ENCODE measurements at regions not wholly inside any gene's neighbourhood (a gene's known extent, or its start where the extent isn't known, plus 50 kb on each side); places are given as distances from the start of the nearest gene placed in this dataset.

DNA sequence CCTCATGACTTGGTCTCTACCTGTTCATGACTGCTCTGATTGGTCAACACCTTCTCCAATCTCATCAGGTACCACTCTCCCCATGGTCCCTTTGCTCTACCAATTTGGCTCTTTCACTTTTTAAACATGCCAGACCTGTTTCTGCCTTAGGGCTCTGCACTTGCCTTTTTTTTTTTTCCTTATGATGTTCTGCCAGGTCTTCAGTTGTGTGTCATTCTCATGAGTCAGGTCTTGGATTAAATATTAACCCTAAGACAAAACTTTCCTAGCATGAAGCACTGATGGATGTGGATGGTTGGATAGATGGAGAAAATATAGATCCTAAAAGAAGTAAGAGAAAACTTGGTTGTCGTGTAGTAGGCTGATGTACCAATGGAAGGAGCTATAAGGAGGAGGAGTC, 219.3 kb downstream of the TTC32 start:
- H3K4me3 ChIP-seq (ENCODE audit: low read depth, low read length) = no peak overlapping the region
- TF ChIP-seq, protein P1, sequence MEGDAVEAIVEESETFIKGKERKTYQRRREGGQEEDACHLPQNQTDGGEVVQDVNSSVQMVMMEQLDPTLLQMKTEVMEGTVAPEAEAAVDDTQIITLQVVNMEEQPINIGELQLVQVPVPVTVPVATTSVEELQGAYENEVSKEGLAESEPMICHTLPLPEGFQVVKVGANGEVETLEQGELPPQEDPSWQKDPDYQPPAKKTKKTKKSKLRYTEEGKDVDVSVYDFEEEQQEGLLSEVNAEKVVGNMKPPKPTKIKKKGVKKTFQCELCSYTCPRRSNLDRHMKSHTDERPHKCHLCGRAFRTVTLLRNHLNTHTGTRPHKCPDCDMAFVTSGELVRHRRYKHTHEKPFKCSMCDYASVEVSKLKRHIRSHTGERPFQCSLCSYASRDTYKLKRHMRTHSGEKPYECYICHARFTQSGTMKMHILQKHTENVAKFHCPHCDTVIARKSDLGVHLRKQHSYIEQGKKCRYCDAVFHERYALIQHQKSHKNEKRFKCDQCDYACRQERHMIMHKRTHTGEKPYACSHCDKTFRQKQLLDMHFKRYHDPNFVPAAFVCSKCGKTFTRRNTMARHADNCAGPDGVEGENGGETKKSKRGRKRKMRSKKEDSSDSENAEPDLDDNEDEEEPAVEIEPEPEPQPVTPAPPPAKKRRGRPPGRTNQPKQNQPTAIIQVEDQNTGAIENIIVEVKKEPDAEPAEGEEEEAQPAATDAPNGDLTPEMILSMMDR (IDR thresholded peaks at IDR 0.05; ENCODE audit: borderline replicate concordance, insufficient read depth, low read depth, low read length) = no peak

DNA sequence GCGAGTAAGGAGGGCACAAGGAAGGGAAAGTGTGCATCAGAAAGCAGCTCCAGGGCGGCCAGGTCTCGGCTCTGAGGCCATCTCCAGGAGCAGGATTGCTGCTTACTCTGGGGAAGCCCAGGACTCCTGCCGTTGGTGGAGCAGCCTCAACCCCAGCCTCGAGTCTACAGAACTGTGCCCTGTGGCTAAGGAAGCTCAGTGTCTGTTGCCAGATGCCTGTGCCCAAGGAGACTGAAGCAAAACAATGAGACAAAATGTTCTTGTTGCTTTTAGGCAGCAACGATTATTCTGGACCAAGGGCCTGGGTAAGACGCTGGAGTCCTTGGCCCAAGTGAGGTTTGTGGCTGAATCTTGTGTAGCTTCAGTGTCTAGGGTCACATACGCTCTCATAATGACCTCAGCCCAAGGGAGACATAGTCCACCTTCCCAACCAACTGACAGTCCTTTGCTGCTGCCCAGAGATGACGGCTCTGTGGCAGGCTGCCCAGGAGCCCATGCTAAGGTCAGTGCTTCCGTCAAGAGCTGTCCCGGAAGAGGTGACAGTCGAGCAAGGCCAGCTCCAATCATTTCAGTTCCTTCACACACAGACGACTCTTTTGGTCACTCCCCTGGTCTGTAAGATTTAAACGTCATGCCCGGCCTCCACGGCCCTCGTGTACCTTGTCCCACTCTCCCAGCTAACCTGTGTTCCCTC, 223.8 kb downstream of the TTC32 start:
- no peak overlapping the region for H3K4me3 ChIP-seq (ENCODE audit: low read depth, low read length)
- TF ChIP-seq, protein P1 (IDR thresholded peaks at IDR 0.05; ENCODE audit: borderline replicate concordance, insufficient read depth, low read depth, low read length) = no peak

DNA sequence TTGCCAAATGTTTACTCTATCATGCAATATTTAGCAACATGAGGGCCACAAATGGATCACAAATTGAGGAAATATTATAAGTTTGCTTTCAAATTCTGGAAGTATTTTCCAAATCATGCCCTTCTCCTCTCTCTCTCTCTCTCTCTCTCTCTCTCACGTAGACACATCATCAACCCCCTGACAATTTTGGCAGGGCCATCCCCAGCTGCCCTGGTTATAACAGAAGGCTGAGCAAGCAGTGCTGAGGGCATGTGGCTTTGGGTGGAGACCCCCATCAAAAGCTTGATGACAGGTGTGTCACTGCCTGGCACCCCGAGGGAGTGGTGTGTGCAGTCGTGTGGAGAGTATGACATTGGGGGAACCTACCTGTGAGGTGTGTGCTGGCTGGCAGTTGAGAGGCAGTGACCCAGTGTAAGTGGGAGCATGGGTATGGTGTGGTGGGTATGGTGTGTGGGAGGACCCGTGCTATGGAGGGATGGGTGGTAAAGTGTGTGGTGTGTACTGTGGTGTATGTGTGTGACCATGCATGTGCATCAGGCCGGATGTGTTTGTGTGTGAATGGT, 224.5 kb downstream of the TTC32 start:
- no peak overlapping the region for H3K4me3 ChIP-seq (ENCODE audit: low read depth, low read length)
- TF ChIP-seq, protein P1 (IDR thresholded peaks at IDR 0.05; ENCODE audit: borderline replicate concordance, insufficient read depth, low read depth, low read length) = no peak

DNA sequence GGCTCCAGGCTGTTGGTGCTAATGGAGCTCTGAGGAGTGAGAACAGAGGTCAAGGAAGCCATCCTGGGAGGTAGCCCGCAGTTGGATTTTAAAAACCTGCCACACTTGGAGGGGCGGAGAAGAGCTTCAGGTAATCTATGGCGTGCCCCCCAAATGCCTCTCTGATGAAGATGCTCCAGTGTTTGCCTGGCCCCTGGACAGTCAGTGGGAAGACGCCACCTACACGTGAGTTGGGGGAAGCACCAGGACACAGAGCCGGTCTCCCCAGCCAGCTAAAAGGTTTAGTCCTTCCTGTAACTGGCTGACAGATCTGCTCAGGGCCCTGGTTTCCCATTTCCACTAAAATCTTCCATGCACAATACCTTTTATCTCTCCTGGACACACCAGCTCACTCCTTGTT, 225.0 kb downstream of the TTC32 start:
- TF ChIP-seq, protein P1 (IDR thresholded peaks at IDR 0.05; ENCODE audit: borderline replicate concordance, insufficient read depth, low read depth, low read length) = no peak
- no peak overlapping the region for H3K4me3 ChIP-seq (ENCODE audit: low read depth, low read length)

DNA sequence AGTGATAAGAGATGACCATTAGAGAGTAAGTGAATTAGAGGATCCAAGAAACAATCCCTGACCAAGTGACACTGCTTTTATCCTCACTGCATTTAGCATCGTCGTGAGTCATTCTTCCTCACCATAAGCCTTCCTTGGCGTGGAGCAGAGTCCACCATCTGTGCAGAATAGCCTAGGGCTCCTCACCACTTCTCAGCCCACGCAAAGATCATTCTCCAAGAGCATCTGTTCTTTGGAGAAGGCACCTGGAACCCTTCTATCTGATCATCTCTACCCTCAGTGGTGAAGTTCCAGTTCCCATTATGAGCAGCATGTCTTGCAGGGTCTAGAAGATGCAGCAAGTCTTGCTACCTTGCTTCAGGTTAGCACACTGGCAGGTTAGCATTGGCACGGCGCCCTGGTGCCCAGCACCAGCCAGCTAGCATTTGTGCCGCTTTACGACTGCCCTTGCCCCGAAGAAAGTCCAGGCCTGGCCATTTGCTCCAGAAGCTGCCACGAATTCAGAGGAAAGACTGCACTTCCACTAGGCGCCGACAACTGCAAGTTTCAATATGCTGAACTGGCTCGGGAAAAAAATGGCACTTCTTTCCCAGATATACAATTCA, 225.8 kb downstream of the TTC32 start:
- no peak overlapping the region for H3K4me3 ChIP-seq (ENCODE audit: low read depth, low read length)
- TF ChIP-seq, protein P1 (IDR thresholded peaks at IDR 0.05; ENCODE audit: borderline replicate concordance, insufficient read depth, low read depth, low read length) = no peak

DNA sequence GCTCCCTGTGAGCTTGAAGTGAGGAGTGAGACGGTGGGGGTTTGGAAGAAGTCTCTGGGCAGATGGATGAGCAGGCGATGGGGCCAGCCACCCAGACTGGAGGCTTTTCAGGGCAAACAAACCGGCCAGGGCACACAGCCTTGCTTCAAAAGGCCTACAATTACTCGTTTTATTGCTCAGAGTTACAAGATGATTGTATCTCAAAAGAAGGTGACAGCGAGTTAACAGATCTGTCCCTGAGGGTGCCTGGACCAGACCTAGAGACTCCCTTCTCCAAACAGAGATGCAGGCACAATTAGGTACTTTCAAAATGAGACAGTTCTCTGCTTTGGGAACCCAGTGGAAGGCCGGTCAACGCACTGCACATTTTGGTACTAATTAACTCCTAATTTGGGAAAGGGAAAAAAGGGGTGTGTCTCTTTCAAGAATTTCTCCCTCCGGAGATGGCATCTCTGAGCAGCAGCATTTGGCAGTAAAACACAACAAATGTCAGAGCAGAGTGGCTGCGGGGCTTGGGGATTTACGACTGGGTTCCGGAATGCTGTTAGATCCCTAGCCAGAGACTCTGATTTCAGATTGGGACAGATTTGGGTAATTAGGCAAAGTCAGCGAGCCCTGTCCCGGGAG, 226.7 kb downstream of the TTC32 start:
- TF ChIP-seq, protein P1 (IDR thresholded peaks at IDR 0.05; ENCODE audit: borderline replicate concordance, insufficient read depth, low read depth, low read length) = no peak
- H3K4me3 ChIP-seq (ENCODE audit: low read depth, low read length) = no peak overlapping the region
